NCI-H774 (cell line): ENCODE measurements at regions not wholly inside any gene's neighbourhood (a gene's known extent, or its start where the extent isn't known, plus 50 kb on each side); places are given as distances from the start of the nearest gene placed in this dataset.

Source experiments
- DNase-seq: peaks from one replicate; lab custom pipeline; 2025; lab: John Stamatoyannopoulos, UW

- no peak for DNase-seq
Measured at GRCh38 chr3:180284331-180285110, 247.8 kb upstream of the PEX5L start.

- DNase-seq, result no peak
Measured at GRCh38 chr3:180287703-180288102, 251.0 kb upstream of the PEX5L start.

DNA sequence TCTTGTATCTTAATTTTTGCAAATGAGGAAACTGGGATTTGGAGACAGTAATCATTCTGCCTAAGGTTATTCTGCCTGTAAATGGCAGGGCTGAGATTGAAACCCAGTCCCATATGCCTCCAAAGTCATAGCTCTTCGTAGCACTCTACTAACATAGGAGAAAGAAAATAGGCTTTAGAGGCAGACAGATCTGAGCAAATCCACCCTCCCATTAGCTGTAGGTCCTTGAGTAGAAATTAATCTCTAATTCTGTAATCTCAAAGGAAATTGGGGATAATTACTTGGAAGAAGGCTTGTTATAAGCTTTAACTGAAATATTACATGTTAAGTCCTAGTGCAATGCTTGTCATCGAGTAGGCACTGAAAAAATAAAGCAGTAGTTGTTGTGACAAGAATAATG is 252.1 kb upstream of the PEX5L start:
- DNase-seq, result no peak

- no peak for DNase-seq
Measured at GRCh38 chr3:180290300-180290699, 253.6 kb upstream of the PEX5L start.

- no peak for DNase-seq
Measured at GRCh38 chr3:180294282-180295027, 257.7 kb upstream of the PEX5L start.

- peak; percentile 3 for DNase-seq
Measured at GRCh38 chr3:180295811-180296210, 259.1 kb upstream of the PEX5L start.

GRCh38 chr3:180296971-180297370 is 260.2 kb upstream of the PEX5L start:
- DNase-seq, result no peak

- peak; percentile 5 for DNase-seq
Measured at GRCh38 chr3:180306155-180306554, 269.4 kb upstream of the PEX5L start.

- peak; percentile 56 for DNase-seq
Measured at GRCh38 chr3:180306691-180307090, 270.0 kb upstream of the PEX5L start.

DNA sequence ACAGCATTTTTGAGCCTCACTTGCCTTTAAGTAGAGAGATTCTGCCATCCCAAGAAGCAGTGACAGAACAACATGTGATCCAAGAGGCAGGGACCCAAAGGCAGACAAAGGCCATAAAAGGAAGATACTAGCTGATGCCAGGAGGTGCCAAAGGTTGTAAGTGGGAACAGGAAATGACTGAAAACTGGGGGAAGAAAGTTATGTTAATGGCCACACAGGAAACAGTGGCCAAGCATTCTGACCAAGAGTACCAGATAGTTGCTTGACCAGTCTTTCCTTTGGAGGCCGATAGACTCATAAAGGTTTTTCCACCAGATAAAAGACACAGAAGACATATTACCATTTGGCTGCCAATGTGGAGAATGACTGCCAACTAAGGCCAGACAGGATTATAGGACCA is 274.5 kb upstream of the PEX5L start:
- no peak for DNase-seq

DNA sequence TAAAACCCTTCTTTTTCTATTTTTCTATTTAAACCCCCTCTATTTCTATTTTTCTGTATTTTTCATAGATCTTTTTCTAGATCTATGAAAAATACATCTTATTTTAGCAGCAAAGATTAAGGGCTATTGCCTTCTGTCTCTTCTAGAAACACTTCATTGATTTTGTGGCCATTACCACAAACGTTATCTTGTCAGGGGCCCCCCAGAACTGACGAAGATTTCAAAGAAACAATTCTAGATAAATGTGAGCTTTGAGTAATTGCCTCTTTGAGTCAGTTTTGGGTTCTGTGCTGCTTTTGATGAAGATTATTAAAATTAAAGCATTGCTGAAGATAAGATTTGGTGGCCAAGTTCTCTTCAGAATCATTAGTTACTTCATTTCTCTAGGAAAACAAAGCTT is 279.6 kb upstream of the PEX5L start:
- DNase-seq, result no peak

DNA sequence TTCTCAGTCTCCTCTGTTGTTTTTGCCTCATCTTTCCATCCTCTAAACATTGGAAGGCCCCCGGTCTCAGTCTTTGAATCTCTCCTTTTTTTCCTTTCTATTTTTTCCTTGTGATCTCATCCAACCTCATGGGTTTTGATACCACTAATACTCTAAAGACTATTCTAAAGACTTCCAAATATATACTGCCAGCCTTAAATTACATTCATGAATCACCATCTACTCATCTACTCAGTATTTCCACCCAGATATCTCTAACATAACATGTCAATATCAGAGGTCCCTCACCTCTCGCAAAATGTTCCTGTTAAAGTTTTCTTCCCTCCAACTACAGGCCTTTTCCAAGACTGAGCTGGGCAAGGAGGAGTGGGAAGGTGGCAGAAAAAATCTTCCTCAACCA is 282.5 kb upstream of the TTC14 start:
- no peak for DNase-seq

DNA sequence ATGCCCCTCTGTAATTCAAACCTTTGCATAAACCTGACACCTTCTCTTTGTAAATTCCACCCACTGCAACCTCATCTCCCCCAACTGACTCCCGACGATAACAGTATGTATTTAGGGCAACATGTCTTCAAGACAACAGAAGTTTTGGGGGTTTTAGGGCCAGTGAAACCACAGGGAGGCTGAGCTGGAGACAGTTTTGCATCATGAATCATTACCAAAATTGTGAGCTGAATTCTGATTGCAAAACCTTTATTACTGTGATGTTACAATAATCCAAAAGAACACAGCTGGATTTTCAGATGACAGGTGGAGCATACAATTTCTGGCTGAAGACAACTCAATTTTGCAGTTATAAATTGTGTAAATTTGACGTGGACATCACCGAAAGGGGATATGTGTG is 281.3 kb upstream of the TTC14 start:
- DNase-seq, result no peak

DNA sequence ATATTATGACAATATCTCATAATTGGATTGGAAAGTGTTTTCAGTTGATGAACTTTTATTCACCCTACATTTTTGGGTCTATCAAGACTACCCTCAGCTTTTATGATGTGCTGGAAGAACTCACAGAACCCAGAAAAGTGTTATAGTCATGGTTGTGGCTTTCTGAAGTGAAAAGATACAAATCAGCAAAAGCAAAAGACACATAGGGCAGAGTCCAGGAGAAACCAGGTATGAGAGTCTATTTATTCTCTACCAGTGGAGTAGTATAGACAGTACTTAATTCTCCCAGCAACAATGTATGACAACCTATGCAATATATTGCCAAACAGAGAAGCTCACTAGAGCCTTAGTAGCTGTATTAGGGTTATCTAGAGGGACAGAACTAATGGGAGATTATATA is 280.4 kb upstream of the TTC14 start:
- DNase-seq, result no peak

GRCh38 chr3:180322829-180323228 is 279.1 kb upstream of the TTC14 start:
- no peak for DNase-seq

- no peak for DNase-seq
Measured at GRCh38 chr3:180324791-180325190, 277.2 kb upstream of the TTC14 start.

- DNase-seq, result no peak
Measured at GRCh38 chr3:180325533-180325932, 276.4 kb upstream of the TTC14 start.

DNA sequence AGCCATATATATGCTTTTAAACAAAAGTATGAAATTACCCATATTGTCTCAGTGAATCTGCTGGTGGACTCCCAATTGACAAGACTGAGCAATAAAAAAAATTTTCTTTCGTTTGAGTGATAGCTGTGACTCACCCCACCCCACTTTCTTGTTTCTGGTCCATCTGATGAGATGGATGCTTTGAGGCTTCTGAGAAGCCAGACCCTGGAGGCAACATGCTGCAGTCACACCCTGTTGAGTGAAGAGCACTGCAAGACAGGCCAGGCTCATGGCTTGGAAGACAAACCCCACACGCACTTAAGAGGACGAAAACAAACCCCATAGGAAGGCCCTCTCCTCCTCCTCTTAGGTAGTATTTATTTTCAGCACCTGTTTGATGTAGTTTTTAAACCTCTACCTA is 276.0 kb upstream of the TTC14 start:
- DNase-seq, result no peak

GRCh38 chr3:180329187-180329586 is 272.8 kb upstream of the TTC14 start:
- DNase-seq, result no peak

DNA sequence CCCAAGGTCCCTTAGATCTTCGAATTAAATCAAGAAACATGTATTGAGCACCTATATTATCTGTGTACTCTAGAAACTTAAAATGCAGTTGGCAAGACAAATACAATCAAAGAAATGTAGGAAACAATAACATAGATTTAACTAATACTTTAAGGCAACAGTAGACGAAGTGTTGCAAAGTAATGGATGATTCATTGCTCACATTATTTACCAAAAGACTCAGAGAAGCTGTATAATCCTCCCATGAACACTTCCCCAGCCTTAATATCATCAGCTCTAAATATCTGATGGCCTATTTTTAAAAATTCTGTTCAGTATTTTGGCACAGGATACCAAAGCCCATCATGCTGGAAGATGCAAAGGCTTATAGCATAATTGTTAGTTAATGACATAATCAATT is 272.1 kb upstream of the TTC14 start:
- no peak for DNase-seq

GRCh38 chr3:180330440-180330839 is 271.5 kb upstream of the TTC14 start:
- DNase-seq, result no peak

- DNase-seq, result no peak
Measured at GRCh38 chr3:180332608-180333007, 269.4 kb upstream of the TTC14 start.

DNA sequence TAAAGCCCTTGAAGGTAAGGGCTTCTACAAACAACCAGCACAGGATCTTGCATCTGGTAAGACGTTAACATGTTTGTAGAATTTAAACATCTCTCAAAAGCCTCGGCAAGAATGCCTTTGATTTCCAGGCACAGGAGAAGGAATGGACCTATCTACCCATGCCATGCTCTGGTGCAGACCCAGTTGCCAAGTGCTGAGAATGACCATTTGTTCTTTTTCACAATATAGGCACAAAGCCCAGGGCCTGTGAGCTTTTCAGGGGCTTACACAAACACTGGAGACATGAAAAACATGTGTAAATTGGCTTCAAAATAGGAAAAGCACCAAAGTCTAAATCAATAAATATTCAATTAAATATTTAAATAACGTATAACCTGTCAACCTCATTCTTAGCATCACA is 266.9 kb upstream of the TTC14 start:
- no peak for DNase-seq

- DNase-seq, result no peak
Measured at GRCh38 chr3:180340395-180340794, 261.6 kb upstream of the TTC14 start.
